ENCODE measurements at regions not wholly inside any gene's neighbourhood (a gene's known extent, or its start where the extent isn't known, plus 50 kb on each side); places are given as distances from the start of the nearest gene placed in this dataset.

DNA sequence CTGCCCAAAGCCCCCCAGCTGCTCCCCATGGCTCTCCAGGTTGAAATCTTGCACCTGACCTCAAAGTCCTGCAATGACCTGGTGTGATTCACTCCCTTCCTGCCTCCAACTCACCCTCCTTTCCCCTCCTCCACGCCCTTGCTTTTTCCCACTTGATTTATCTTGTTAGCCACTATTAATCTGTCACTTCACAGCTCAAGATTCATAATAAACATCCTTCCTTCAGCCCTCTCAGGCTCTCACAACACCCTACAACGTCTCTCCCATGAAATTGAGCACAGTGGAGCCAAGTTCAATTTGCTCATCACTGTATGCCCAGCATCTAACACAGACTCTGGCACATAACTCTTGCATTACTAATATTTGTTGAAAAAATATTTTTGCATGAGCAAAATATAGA is 85.6 kb upstream of the SLC35G4 start:
- TF ChIP-seq, protein P1, sequence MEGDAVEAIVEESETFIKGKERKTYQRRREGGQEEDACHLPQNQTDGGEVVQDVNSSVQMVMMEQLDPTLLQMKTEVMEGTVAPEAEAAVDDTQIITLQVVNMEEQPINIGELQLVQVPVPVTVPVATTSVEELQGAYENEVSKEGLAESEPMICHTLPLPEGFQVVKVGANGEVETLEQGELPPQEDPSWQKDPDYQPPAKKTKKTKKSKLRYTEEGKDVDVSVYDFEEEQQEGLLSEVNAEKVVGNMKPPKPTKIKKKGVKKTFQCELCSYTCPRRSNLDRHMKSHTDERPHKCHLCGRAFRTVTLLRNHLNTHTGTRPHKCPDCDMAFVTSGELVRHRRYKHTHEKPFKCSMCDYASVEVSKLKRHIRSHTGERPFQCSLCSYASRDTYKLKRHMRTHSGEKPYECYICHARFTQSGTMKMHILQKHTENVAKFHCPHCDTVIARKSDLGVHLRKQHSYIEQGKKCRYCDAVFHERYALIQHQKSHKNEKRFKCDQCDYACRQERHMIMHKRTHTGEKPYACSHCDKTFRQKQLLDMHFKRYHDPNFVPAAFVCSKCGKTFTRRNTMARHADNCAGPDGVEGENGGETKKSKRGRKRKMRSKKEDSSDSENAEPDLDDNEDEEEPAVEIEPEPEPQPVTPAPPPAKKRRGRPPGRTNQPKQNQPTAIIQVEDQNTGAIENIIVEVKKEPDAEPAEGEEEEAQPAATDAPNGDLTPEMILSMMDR (conservative IDR thresholded peaks at IDR 0.05), result no peak
- no peak for TF ChIP-seq ZFX (IDR thresholded peaks at IDR 0.05)
